ENCODE measurements at regions not wholly inside any gene's neighbourhood (a gene's known extent, or its start where the extent isn't known, plus 50 kb on each side); places are given as distances from the start of the nearest gene placed in this dataset.

- ChIA-PET POLR2A (no interaction called here), CTCF (no interaction called here)
- BruUV-seq (replicated peaks): no TSS peak
- peaks cover 3% of the 10 kb centered on the region; the same call in 1 of the 2 replicates for H3K9me3 ChIP-seq
- no peak for TF ChIP-seq CTCF (IDR thresholded peaks at IDR 0.05; ENCODE audit: insufficient read depth in 1 of 2, low read depth in 1 of 2, low read length in 1 of 2, severe bottlenecking in 1 of 2, unreplicated experiment in 1 of 2)
- Mint-ChIP-seq H3K27me3 (ENCODE audit: insufficient read depth, unreplicated experiment) (no peaks in the 10 kb centered on the region), H3K27ac (ENCODE audit: unreplicated experiment) (no peak overlapping the region), H3K9me3 (ENCODE audit: unreplicated experiment) (peaks cover 29% of the 10 kb centered on the region), H3K36me3 (ENCODE audit: insufficient read depth, unreplicated experiment) (no peaks in the 10 kb centered on the region), H3K4me3 (ENCODE audit: unreplicated experiment) (no peak overlapping the region), H3K4me1 (ENCODE audit: low read depth, unreplicated experiment) (no peaks in the 10 kb centered on the region)
- intact Hi-C loops (cut with micrococcal nuclease; ENCODE audit: unreplicated experiment): no loop called here
- H3K36me3 ChIP-seq (ENCODE audit: control insufficient read depth, insufficient read depth, low read length): no peaks in the 10 kb centered on the region
- no peaks in the 10 kb centered on the region for H3K27me3 ChIP-seq (replicated peaks; ENCODE audit: control insufficient read depth, insufficient read depth, low read length)
- no peak overlapping the region for H3K4me3 ChIP-seq (ENCODE audit: low read depth, low read length)
- no peak for DNase-seq
- H3K4me1 ChIP-seq: no peaks in the 10 kb centered on the region
Measured at GRCh38 chr11:95349345-95349942, 118.4 kb upstream of the SESN3 start.

GRCh38 chr11:95346265-95346664 is 115.3 kb upstream of the SESN3 start:
- BruUV-seq (replicated peaks): no TSS peak
- Histone ChIP-seq H3K4me1 (no peaks in the 10 kb centered on the region), H3K4me3 (ENCODE audit: low read depth, low read length) (no peak overlapping the region), H3K36me3 (ENCODE audit: control insufficient read depth, insufficient read depth, low read length) (no peaks in the 10 kb centered on the region), H3K27me3 (replicated peaks; ENCODE audit: control insufficient read depth, insufficient read depth, low read length) (no peaks in the 10 kb centered on the region), H3K9me3 (peaks cover 3% of the 10 kb centered on the region; the same call in 1 of the 2 replicates)
- ChIA-PET POLR2A (no interaction called here), CTCF (no interaction called here)
- no peak overlapping the region for H3K27ac Mint-ChIP-seq (ENCODE audit: unreplicated experiment)
- no peak for TF ChIP-seq CTCF (IDR thresholded peaks at IDR 0.05; ENCODE audit: insufficient read depth in 1 of 2, low read depth in 1 of 2, low read length in 1 of 2, severe bottlenecking in 1 of 2, unreplicated experiment in 1 of 2)
- intact Hi-C loops (cut with micrococcal nuclease; ENCODE audit: unreplicated experiment): no loop called here
- no peak for DNase-seq
- H3K4me1 Mint-ChIP-seq (ENCODE audit: low read depth, unreplicated experiment): peaks cover 7% of the 10 kb centered on the region
- no peaks in the 10 kb centered on the region for H3K36me3 Mint-ChIP-seq (ENCODE audit: insufficient read depth, unreplicated experiment)
- no peaks in the 10 kb centered on the region for H3K27me3 Mint-ChIP-seq (ENCODE audit: insufficient read depth, unreplicated experiment)
- H3K4me3 Mint-ChIP-seq (ENCODE audit: unreplicated experiment): no peak overlapping the region
- peaks cover 29% of the 10 kb centered on the region for H3K9me3 Mint-ChIP-seq (ENCODE audit: unreplicated experiment)

GRCh38 chr11:95345651-95346050 is 114.6 kb upstream of the SESN3 start:
- H3K27me3 Mint-ChIP-seq (ENCODE audit: insufficient read depth, unreplicated experiment): no peaks in the 10 kb centered on the region

More at GRCh38 chr11:95345651-95346050, 114.6 kb upstream of the SESN3 start:
- H3K4me1 Mint-ChIP-seq (ENCODE audit: low read depth, unreplicated experiment): peaks cover 7% of the 10 kb centered on the region
- Histone ChIP-seq H3K36me3 (ENCODE audit: control insufficient read depth, insufficient read depth, low read length) (no peaks in the 10 kb centered on the region), H3K4me3 (ENCODE audit: low read depth, low read length) (no peak overlapping the region), H3K4me1 (no peaks in the 10 kb centered on the region), H3K9me3 (peaks cover 3% of the 10 kb centered on the region; the same call in 1 of the 2 replicates), H3K27me3 (replicated peaks; ENCODE audit: control insufficient read depth, insufficient read depth, low read length) (no peaks in the 10 kb centered on the region)
- ChIA-PET CTCF (no interaction called here), POLR2A (no interaction called here)
- intact Hi-C loops (cut with micrococcal nuclease; ENCODE audit: unreplicated experiment): no loop called here
- H3K4me3 Mint-ChIP-seq (ENCODE audit: unreplicated experiment): no peak overlapping the region
- peaks cover 28% of the 10 kb centered on the region for H3K9me3 Mint-ChIP-seq (ENCODE audit: unreplicated experiment)
- H3K27ac Mint-ChIP-seq (ENCODE audit: unreplicated experiment): no peak overlapping the region
- H3K36me3 Mint-ChIP-seq (ENCODE audit: insufficient read depth, unreplicated experiment): no peaks in the 10 kb centered on the region
- no peak for DNase-seq
- TF ChIP-seq CTCF (IDR thresholded peaks at IDR 0.05; ENCODE audit: insufficient read depth in 1 of 2, low read depth in 1 of 2, low read length in 1 of 2, severe bottlenecking in 1 of 2, unreplicated experiment in 1 of 2): no peak
- BruUV-seq (replicated peaks): no TSS peak

All from Caco-2 (cell line).